Astrocyte (in vitro differentiated cells and primary cell): ENCODE measurements at regions not wholly inside any gene's neighbourhood (a gene's known extent, or its start where the extent isn't known, plus 50 kb on each side); places are given as distances from the start of the nearest gene placed in this dataset.

ENCODE experiments used
- DNase-seq: peaks from one replicate; pipeline ENCODE4 v3.0.0-alpha.2; 2010; ENCODE audit warnings: low read depth
- FAIRE-seq: peaks from 2 replicates; lab custom pipeline; 2011; peaks lifted over from hg19 to GRCh38; lab: Jason Lieb, UNC
- H2AFZ ChIP-seq: 2 replicates; pipeline ENCODE4 v1.6.0; 2012; ENCODE audit warnings: low read depth, low read length, inconsistent platforms
- H3K27ac ChIP-seq: 2 replicates; pipeline ENCODE4 v1.5.1; 2011; ENCODE audit warnings: low read depth, low read length, inconsistent platforms
- H3K27me3 ChIP-seq: 2 replicates; pipeline ENCODE4 v1.6.0; 2011; ENCODE audit warnings: low read length, inconsistent platforms; ENCODE audit not compliant: insufficient read depth
- H3K36me3 ChIP-seq: 2 replicates; pipeline ENCODE4 v1.5.1; 2011; ENCODE audit warnings: low read length, inconsistent platforms; ENCODE audit not compliant: insufficient read depth
- H3K4me1 ChIP-seq: 2 replicates; pipeline ENCODE4 v1.5.1; 2011; ENCODE audit warnings: low read length, inconsistent platforms; ENCODE audit not compliant: insufficient read depth
- H3K4me2 ChIP-seq: 2 replicates; pipeline ENCODE4 v1.6.0; 2012; ENCODE audit warnings: low read length, inconsistent platforms
- H3K4me3 ChIP-seq: 2 replicates; pipeline ENCODE4 v1.5.1; 2011; ENCODE audit warnings: low read depth, mild to moderate bottlenecking, low read length, inconsistent platforms; ENCODE audit not compliant: insufficient read depth
- H3K79me2 ChIP-seq: 2 replicates; pipeline ENCODE4 v1.6.0; 2012; ENCODE audit warnings: mild to moderate bottlenecking, low read length, inconsistent platforms; ENCODE audit not compliant: insufficient read depth
- H3K9ac ChIP-seq: 2 replicates; pipeline ENCODE4 v1.6.0; 2012; ENCODE audit warnings: mild to moderate bottlenecking, low read length, inconsistent platforms
- H3K9me3 ChIP-seq: 2 replicates; pipeline ENCODE4 v1.5.1; 2012; ENCODE audit warnings: low read depth, mild to moderate bottlenecking, low read length, inconsistent platforms; ENCODE audit not compliant: insufficient read depth
- H4K20me1 ChIP-seq: 2 replicates; pipeline ENCODE4 v1.6.0; 2012; ENCODE audit warnings: low read length, inconsistent platforms; ENCODE audit not compliant: insufficient read depth
- H3K27ac Mint-ChIP-seq: one replicate; pipeline ENCODE4 v1.8.0; 2021; ENCODE audit warnings: mild to moderate bottlenecking, mixed read lengths; ENCODE audit not compliant: unreplicated experiment
- H3K27me3 Mint-ChIP-seq: one replicate; pipeline ENCODE4 v1.8.0; 2021; ENCODE audit warnings: low read depth, mixed read lengths; ENCODE audit not compliant: unreplicated experiment
- H3K36me3 Mint-ChIP-seq: one replicate; pipeline ENCODE4 v1.8.0; 2021; ENCODE audit warnings: low read depth, mixed read lengths; ENCODE audit not compliant: unreplicated experiment
- H3K4me1 Mint-ChIP-seq: one replicate; pipeline ENCODE4 v1.8.0; 2021; ENCODE audit warnings: low read depth, mixed read lengths; ENCODE audit not compliant: unreplicated experiment
- H3K4me3 Mint-ChIP-seq: one replicate; pipeline ENCODE4 v1.8.0; 2021; ENCODE audit warnings: mild to moderate bottlenecking, moderate library complexity, mixed read lengths; ENCODE audit not compliant: unreplicated experiment
- H3K9me3 Mint-ChIP-seq: one replicate; pipeline ENCODE4 v1.8.0; 2021; ENCODE audit warnings: mild to moderate bottlenecking, mixed read lengths; ENCODE audit not compliant: unreplicated experiment
- EZH2 ChIP-seq: IDR thresholded peaks from 2 replicates; pipeline ENCODE4 v1.6.1; 2012; ENCODE audit warnings: mild to moderate bottlenecking, low read length, inconsistent platforms; ENCODE audit not compliant: insufficient read depth
- TF ChIP-seq, protein P1 (sequence below): IDR thresholded peaks from 2 replicates; pipeline ENCODE4 v1.5.1; 2011; ENCODE audit warnings: low read depth, mild to moderate bottlenecking, inconsistent platforms, low read length, moderate library complexity; ENCODE audit not compliant: insufficient read depth

DNA sequence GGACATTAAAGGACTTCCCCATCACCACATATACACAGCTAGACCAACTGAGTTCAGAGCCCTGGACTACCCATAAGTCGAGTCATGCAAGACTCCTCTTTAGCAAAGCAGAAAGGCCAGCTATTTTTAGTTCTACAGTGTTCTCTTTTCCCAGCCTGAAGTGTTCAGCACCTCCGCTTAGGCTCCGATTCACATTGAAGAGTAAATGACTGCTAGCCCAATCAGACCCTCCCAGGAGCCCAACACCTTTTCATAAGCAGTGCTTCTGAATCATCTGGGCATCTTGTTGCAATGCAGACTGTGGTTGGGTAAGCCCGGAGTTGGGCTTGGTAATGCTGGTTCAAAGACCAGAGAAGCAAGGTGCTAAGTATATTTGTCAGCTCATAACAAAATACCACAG is 73.6 kb upstream of the KCNK12 start:
- TF ChIP-seq EZH2: no peak
- TF ChIP-seq, protein P1, sequence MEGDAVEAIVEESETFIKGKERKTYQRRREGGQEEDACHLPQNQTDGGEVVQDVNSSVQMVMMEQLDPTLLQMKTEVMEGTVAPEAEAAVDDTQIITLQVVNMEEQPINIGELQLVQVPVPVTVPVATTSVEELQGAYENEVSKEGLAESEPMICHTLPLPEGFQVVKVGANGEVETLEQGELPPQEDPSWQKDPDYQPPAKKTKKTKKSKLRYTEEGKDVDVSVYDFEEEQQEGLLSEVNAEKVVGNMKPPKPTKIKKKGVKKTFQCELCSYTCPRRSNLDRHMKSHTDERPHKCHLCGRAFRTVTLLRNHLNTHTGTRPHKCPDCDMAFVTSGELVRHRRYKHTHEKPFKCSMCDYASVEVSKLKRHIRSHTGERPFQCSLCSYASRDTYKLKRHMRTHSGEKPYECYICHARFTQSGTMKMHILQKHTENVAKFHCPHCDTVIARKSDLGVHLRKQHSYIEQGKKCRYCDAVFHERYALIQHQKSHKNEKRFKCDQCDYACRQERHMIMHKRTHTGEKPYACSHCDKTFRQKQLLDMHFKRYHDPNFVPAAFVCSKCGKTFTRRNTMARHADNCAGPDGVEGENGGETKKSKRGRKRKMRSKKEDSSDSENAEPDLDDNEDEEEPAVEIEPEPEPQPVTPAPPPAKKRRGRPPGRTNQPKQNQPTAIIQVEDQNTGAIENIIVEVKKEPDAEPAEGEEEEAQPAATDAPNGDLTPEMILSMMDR: no peak

DNA sequence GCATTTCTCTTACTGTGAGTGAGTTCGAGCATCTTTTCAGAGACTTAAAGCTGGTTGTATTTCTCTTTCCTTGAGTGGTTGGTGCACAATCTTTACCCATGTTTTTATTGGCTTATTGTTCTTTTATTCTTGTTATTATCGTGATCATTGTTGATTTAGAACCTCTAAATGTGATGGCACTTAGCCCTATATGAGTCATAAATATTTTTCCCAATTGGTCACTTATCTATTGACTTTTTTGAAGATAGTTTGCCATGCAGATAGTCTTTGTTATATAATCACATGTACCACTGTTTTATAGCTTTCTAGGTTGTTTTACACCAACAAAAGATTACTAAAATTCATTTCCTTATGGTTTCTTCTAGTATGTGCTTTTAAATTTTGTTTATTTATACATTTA is 70.6 kb upstream of the KCNK12 start:
- Histone ChIP-seq H3K27ac (no peak overlapping the region), H3K27me3 (peaks cover 4% of the 10 kb centered on the region), H2AFZ (no peak overlapping the region), H4K20me1 (no peaks in the 10 kb centered on the region), H3K9me3 (no peaks in the 10 kb centered on the region), H3K9ac (no peak overlapping the region), H3K4me2 (no peak overlapping the region), H3K4me1 (no peaks in the 10 kb centered on the region), H3K4me3 (no peak overlapping the region), H3K79me2 (no peaks in the 10 kb centered on the region), H3K36me3 (no peaks in the 10 kb centered on the region)
- TF ChIP-seq, protein P1: no peak
- TF ChIP-seq EZH2: no peak
- Mint-ChIP-seq H3K36me3 (no peaks in the 10 kb centered on the region), H3K27me3 (peaks cover 19% of the 10 kb centered on the region), H3K27ac (no peak overlapping the region), H3K9me3 (peaks cover 3% of the 10 kb centered on the region), H3K4me1 (peaks cover 12% of the 10 kb centered on the region), H3K4me3 (no peak overlapping the region)
- FAIRE-seq: no peak
- DNase-seq: peak; percentile 44

More for the DNA sequence above, 73.6 kb upstream of the KCNK12 start:
- no peak overlapping the region for H3K4me3 ChIP-seq
- no peak for DNase-seq
- Mint-ChIP-seq H3K9me3 (peaks cover 5% of the 10 kb centered on the region), H3K4me3 (no peak overlapping the region), H3K4me1 (peaks cover 8% of the 10 kb centered on the region), H3K27me3 (peaks cover 14% of the 10 kb centered on the region), H3K36me3 (no peaks in the 10 kb centered on the region), H3K27ac (no peak overlapping the region)
- no peaks in the 10 kb centered on the region for H3K4me1 ChIP-seq
- H3K27me3 ChIP-seq: no peaks in the 10 kb centered on the region
- H4K20me1 ChIP-seq: no peaks in the 10 kb centered on the region
- no peaks in the 10 kb centered on the region for H3K36me3 ChIP-seq
- H3K9me3 ChIP-seq: no peaks in the 10 kb centered on the region
- H3K79me2 ChIP-seq: no peaks in the 10 kb centered on the region
- no peak overlapping the region for H3K9ac ChIP-seq
- FAIRE-seq: no peak
- H3K27ac ChIP-seq: no peak overlapping the region
- H3K4me2 ChIP-seq: no peak overlapping the region
- H2AFZ ChIP-seq: no peak overlapping the region

DNA sequence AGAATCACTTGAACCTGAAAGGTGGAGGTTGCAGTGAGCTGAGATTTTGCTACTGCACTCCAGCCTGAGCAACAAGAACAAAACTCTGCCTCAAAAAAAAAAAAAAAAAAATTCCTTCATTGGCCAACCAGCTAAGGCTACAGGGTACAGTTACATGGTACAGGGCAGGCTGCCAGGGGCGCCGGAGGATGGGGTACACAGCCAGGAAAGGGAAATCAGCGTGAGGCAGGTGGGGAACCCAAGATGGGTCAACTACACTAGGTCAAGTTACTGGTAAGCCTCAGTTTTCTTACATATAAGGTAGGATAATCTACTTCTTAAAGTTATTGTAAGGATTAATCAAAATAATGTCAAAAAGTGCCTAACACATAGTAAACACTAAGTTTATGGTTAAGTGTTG is 69.6 kb upstream of the KCNK12 start:
- Mint-ChIP-seq H3K27ac (no peak overlapping the region), H3K36me3 (no peaks in the 10 kb centered on the region), H3K4me1 (peaks cover 12% of the 10 kb centered on the region), H3K27me3 (peaks cover 19% of the 10 kb centered on the region), H3K4me3 (no peak overlapping the region), H3K9me3 (peaks cover 3% of the 10 kb centered on the region)
- DNase-seq (no peak), FAIRE-seq (no peak)
- Histone ChIP-seq H3K9me3 (no peaks in the 10 kb centered on the region), H4K20me1 (no peaks in the 10 kb centered on the region), H3K36me3 (no peaks in the 10 kb centered on the region), H3K4me1 (no peaks in the 10 kb centered on the region), H3K4me3 (no peak overlapping the region), H3K27ac (no peak overlapping the region), H2AFZ (no peak overlapping the region), H3K9ac (no peak overlapping the region), H3K79me2 (no peaks in the 10 kb centered on the region), H3K4me2 (no peak overlapping the region), H3K27me3 (peaks cover 4% of the 10 kb centered on the region)
- no peak for TF ChIP-seq EZH2
- TF ChIP-seq, protein P1: no peak
